ENCODE measurements at regions not wholly inside any gene's neighbourhood (a gene's known extent, or its start where the extent isn't known, plus 50 kb on each side); places are given as distances from the start of the nearest gene placed in this dataset.

- H3K9me3 ChIP-seq (ENCODE audit: insufficient read depth in 2 of 2, low read depth in 1 of 2, low read length in 1 of 2) = no peaks in the 10 kb centered on the region
- 79% methylated on average over 2 of the region's 2 CpGs; no CpG with 5 or more reads in 1 of the 2 experiments for WGBS, 2 experiments (ENCODE audit: extremely low coverage in 1 of 2, insufficient coverage in 1 of 2, insufficient read length in 1 of 2, insufficient replicate concordance in 2 of 2, low coverage in 1 of 2, low lambda C conversion rate in 2 of 2, missing lambda C conversion rate in 1 of 2)
- no peaks in the 10 kb centered on the region for H3K79me1 ChIP-seq (ENCODE audit: low read depth, low read length)
Measured at GRCh38 chr14:51507511-51507905, 144.2 kb upstream of the FRMD6 start.

More at GRCh38 chr14:51507511-51507905, 144.2 kb upstream of the FRMD6 start:
- FAIRE-seq (no peak), DNase-seq (ENCODE audit: low read depth in 1 of 2, low spot score in 2 of 2) (no peak)
- Histone ChIP-seq H4K5ac (ENCODE audit: insufficient read length, low read depth, low read length) (no peak overlapping the region), H3K14ac (ENCODE audit: insufficient read length) (no peak overlapping the region), H3K4me1 (replicated peaks in 1 of 4; ENCODE audit: control insufficient read depth in 3 of 4, insufficient read depth in 4 of 4, low read length in 3 of 4) (no peaks in the 10 kb centered on the region; a peak in 2 of 7 replicates), H2BK20ac (ENCODE audit: low read length) (no peak overlapping the region), H3K79me2 (ENCODE audit: control insufficient read depth in 1 of 2, insufficient read depth in 2 of 2, low read length in 2 of 2) (no peaks in the 10 kb centered on the region), H3K27me3 (replicated peaks in 1 of 4; ENCODE audit: control insufficient read depth in 3 of 4, extremely low read depth in 1 of 4, insufficient read depth in 3 of 4, low read length in 3 of 4) (no peaks in the 10 kb centered on the region), H3K18ac (ENCODE audit: extremely low read depth, low read length) (no peak overlapping the region), H4K8ac (ENCODE audit: extremely low read depth, insufficient read depth, low read length) (no peak overlapping the region), H2BK12ac (ENCODE audit: low read depth, low read length) (no peak overlapping the region), H2BK15ac (ENCODE audit: low read length) (no peak overlapping the region), H4K20me1 (replicated peaks in 1 of 2; ENCODE audit: control insufficient read depth in 1 of 2, insufficient read depth in 2 of 2, low read length in 2 of 2) (no peaks in the 10 kb centered on the region), H3K56ac (replicated peaks; ENCODE audit: insufficient read length, low read depth, low read length) (no peak overlapping the region), H2AK5ac (ENCODE audit: low read depth, low read length) (no peak overlapping the region), H2AFZ (ENCODE audit: low read length) (0 out of 2 replicates have a peak overlapping the region, but pooled peaks have one; percentile 70), H3K4ac (replicated peaks; ENCODE audit: insufficient read length, low read depth, low read length) (no peak overlapping the region), H3K4me2 (ENCODE audit: insufficient read depth in 1 of 2, low read depth in 2 of 2, low read length in 2 of 2) (no peak overlapping the region), H3K36me3 (ENCODE audit: control insufficient read depth in 2 of 4, insufficient read depth in 4 of 4, low read length in 3 of 4) (no peaks in the 10 kb centered on the region), H3K9ac (replicated peaks in 1 of 4; ENCODE audit: extremely low read depth in 1 of 4, low read depth in 3 of 4, low read length in 3 of 4) (no peak overlapping the region), H3K23ac (ENCODE audit: insufficient read length) (no peak overlapping the region), H2BK5ac (ENCODE audit: low read depth, low read length) (no peak overlapping the region), H3K4me3 (ENCODE audit: extremely low read depth in 1 of 4, insufficient read depth in 2 of 4, low read depth in 3 of 4, low read length in 4 of 4) (no peak overlapping the region), H3K23me2 (ENCODE audit: low read depth, low read length) (no peaks in the 10 kb centered on the region), H3K27ac (ENCODE audit: low read depth, low read length) (no peak overlapping the region), H4K91ac (replicated peaks; ENCODE audit: insufficient read length, low read length) (no peak overlapping the region), H2BK120ac (replicated peaks; ENCODE audit: low read depth, low read length) (no peak overlapping the region)
- TF ChIP-seq CHD2 (IDR thresholded peaks at IDR 0.05; ENCODE audit: low read length) = no peak
- ChIA-PET POLR2A (ENCODE audit: partially characterized antibody) (no interaction called here), CTCF (ENCODE audit: partially characterized antibody) (interaction anchor here (1.1 to 1.6 kb wide), 2 partner anchors 8 to 138 kb away, joined by 3 to 4 read pairs; no protein-coding TSS in a partner anchor)

Data from H1 (cell line).